Activated CD4-positive, alpha-beta T cell treated with anti-CD3 and anti-CD28 coated beads for 48 hours (primary cell): ENCODE measurements at regions not wholly inside any gene's neighbourhood (a gene's known extent, or its start where the extent isn't known, plus 50 kb on each side); places are given as distances from the start of the nearest gene placed in this dataset.
A peak's percentile ranks its signal among the peaks of the same experiment; 100 is the strongest.

Experiments
- DNase-seq: peaks from one replicate; pipeline ENCODE4 v3.0.0-alpha.2; 2020

DNA sequence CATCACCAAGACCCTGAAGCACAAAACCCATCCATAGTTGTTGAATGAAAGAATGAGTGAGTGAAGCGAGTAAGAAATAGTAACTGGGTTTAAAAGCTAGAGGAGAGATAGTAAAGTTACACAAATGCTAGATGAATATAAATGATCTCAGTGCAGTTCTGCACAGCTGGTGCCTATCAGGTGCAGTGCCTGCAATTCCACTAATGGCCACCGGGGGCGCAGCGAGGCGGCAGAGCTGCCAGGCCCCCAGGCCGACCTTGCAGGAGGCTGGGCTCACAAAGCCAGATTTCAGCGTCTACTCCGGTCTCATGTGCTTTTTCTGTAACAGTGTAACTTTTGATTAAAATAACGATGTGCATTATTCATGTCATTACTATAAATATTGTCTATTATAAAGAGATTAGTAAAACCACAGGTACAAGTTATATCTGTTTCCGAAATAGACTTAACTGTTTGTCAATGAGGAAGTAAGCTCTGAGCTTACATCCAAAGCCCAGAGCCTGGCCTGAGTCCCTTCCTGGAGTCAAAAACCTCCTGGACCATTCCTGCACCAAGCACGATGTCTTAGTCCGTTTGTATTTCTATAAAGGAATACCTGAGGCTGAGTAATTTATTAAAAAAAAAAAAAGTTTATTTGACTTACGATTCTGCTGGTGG is 477.6 kb downstream of the NPHP4 start:
- DNase-seq, result peak; percentile 82

DNA sequence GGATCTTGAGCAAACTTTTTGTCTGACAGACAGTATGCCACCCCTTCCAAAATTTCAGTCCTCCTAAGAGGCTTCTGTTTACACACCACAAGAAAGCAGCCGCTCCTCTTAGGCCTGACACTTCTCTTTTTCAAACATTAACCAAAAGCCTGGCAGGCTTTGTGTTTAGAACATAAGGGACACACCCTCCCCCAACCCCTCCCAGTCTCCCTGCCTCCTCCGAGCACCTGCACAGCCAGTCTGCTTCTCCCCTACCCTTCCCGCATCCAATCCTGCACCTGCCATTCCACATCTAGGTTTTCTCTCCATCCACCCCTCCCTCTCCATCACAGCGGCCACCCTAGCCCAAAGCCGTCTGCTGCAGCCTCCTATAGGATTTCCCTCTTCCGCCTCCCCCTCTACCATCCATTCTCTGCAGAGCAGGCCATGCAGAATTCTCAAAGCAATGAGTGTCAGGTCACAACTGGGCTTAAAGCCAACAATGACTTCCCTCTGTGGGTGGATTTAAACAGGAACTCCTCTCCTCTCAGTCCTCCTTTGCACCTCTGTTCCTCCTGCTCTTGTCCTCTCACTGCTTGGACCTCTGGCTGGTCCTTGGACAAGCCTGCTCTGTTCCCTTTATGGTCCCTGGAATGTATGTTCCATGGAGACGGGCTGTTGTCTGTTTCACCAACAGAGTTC is 478.2 kb downstream of the NPHP4 start:
- no peak for DNase-seq

- no peak for DNase-seq
Measured at GRCh38 chr1:5513179-5513578, 479.0 kb downstream of the NPHP4 start.

GRCh38 chr1:5511381-5512097 is 480.7 kb downstream of the NPHP4 start:
- no peak for DNase-seq

DNA sequence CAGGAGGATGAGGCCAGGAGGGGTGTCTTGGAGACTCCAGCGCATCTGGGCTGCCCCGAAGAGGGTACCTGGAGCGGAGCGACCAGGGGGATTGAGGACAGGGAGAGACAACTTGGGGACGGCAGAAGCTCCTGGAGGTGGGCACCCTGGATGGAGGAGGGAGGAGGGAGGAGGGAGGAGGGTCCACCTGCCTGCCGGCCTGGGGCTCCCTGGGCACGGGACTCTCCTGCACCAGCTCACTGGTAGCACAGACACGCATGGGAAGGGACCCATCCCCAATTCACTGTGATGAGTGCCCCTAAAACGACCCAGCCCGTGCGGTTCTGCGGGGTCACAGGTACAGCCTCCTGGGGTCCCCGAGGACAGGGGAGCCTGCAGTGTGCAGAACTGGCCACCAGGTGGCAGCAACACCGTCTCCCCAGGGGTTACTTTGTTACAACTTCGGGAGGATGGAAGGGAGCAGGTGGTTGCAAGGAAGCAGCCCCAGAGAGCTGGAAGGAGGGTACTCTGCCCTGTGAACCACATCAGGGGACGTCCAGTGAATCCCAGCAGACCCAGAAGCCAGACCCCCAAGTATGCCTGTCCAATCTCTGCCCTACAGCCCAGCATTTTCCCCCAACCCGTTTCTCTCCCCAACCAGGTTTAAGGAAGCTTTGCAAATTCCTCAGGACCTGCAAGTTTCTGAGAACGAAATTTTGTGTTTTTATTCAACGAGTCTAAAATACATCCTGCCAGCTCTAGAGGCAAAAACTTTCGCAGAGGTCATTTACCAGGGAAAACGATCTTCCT is 482.4 kb downstream of the NPHP4 start:
- DNase-seq, result peak; percentile 79

- no peak for DNase-seq
Measured at GRCh38 chr1:5508669-5509330, 483.4 kb downstream of the NPHP4 start.

- no peak for DNase-seq
Measured at GRCh38 chr1:5507340-5507739, 484.9 kb downstream of the NPHP4 start.

GRCh38 chr1:5506634-5507033 is 485.6 kb downstream of the NPHP4 start:
- no peak for DNase-seq

DNA sequence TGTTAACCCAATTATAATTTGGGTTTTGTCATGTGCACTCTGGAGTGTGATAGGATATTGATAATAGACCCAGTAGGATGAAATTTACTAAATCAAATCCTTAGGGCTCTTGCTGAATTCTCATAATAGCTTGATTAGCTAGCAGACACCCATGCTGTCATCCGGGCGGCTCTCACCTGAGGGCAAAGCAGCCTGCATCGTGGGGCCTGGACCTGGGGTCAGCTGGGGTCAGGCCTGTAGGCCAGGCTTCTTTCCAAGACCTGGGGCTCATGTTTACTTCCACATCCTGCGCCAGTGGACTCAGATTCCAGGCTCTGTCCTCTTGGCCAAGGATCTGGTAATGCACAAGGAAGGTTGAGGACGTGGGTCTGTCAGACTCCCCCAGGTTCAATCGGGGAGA is 486.3 kb downstream of the NPHP4 start:
- DNase-seq, result no peak

DNA sequence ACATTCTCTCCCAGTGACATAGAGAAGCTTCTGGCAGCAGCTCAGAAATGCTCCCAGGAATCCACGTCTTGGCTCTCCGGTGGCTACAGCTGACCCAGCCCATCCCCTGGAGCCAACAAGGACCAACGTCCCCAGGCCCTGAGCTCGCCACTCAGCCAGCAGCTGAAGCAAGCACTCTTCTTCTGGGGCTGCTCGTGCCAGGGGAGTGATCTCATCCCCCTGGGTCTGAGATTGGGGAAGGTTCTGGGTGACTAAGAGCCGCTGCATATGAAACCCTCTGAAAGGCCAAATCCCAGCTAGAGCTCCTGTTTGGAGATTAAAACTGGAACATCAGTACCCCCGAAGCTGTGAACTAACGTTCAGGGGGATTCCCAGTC is 487.9 kb downstream of the NPHP4 start:
- DNase-seq, result no peak

DNA sequence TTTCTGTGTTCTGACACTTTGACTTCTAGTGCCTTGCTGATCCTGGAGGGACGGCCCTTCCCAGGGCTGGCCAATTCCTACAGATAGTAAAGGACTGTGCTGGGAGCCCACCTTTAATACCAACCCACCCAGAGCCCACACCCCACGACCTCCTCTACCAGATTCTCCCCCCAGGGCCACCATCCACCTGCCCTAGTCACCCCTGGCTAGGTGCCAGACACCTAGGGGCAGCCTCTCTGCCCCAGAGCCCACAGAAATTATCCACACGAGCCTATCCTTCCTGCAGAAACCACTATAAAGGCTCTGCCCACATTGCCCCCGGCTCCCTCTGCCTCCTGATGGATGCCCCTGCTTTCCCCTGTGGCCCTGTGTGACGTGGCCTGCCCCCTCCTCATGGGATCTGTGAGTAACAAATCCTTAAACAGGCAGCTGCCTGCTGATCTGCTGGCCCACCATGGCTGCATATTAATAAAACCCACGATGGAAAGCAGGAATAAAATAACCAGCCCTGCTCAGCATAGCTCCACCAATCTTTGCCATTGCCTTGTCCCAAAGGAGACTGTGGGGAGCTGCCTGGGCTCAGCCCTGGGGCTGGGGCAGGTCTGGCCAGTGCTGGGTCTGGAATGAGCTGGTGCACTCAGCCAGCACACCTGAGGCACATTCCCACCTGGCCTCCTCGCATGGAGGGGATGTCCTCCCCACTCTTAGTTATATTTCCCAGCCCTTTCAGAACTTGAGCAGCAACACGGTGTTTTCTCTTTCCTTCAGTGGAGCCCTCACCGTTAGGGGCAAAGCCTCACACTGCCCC is 488.5 kb downstream of the NPHP4 start:
- no peak for DNase-seq

- no peak for DNase-seq
Measured at GRCh38 chr1:5502311-5503194, 489.7 kb downstream of the NPHP4 start.

DNA sequence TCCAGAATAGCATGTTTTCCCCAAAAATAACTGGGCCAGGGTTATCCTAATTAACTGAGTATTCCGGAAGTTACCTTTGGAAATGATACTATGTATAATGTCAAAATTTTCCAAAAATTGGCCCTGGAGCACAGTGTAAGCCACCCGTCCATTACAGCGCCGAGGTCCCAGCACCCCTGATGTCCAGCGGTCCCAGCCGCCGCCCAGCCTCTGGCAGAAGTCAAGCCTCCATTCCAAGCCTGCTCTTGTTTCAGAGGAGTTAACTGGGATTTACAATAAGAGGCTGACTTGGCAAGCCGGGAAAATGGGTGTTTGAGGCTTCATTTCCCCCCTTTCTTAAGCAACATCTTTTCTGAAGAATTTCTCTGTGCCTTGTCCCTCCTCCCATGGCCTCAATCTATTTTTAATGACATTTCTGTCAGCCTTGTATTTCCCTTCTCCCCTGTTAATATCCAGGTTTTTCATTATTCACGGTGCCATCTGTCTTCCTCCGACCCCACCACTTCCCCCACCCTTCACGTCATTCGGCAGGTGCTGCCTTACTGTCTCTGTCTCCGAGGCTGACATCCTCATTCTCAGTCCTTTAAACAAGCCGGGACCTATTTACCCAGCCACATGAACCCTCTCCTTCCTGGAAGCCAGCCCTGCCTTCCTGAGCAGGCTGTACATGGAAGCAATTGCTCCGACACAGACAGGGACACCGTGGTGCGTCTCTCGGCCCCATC is 490.9 kb downstream of the NPHP4 start:
- no peak for DNase-seq

- DNase-seq, result no peak
Measured at GRCh38 chr1:5500541-5500940, 491.7 kb downstream of the NPHP4 start.

GRCh38 chr1:5497503-5497902 is 494.7 kb downstream of the NPHP4 start:
- DNase-seq, result no peak

- DNase-seq, result no peak
Measured at GRCh38 chr1:5495596-5496410, 496.4 kb downstream of the NPHP4 start.

DNA sequence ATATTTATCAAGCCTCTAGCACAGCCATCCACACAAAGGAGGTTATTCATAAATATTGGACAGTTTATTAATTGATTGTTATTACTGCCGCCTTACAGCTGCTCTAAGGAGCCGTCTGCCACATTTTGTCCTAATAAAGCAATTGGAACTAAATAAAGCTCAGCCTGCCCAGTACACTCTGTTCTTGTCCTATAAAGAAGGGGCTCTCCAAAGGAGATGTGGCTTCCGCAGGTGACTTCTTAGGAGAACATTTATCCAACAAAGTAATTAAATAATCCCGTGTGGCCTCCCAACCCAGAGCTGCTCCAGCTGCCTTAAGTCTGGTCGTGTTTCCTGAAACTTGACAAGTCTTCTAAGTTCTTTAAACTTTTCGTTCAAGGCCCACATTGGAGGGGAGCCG is 497.7 kb downstream of the NPHP4 start:
- DNase-seq, result no peak

- DNase-seq, result no peak
Measured at GRCh38 chr1:5493851-5494311, 498.3 kb downstream of the NPHP4 start.

- no peak for DNase-seq
Measured at GRCh38 chr1:5493275-5493674, 498.9 kb downstream of the NPHP4 start.
